ENCODE measurements at regions not wholly inside any gene's neighbourhood (a gene's known extent, or its start where the extent isn't known, plus 50 kb on each side); places are given as distances from the start of the nearest gene placed in this dataset.

DNA sequence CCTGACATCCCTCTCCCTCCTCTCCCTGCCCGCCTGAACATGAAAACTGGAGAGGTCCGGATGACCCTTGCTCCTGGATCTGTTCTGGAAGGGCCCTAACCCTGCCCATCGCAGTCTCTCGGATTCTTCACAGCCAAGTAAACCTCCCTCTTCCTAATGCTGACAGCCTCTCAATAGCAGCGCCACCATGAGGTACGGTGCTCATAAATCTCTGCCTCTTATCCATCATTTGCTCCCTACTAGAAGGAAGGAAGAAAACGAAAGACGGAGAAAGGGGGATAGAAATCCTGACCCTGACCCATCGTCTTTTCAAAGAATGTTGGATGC lies 257.9 kb downstream of the BCL11A start:
- no peak for DNase-seq (ENCODE audit: low read depth in 2 of 2)

DNA sequence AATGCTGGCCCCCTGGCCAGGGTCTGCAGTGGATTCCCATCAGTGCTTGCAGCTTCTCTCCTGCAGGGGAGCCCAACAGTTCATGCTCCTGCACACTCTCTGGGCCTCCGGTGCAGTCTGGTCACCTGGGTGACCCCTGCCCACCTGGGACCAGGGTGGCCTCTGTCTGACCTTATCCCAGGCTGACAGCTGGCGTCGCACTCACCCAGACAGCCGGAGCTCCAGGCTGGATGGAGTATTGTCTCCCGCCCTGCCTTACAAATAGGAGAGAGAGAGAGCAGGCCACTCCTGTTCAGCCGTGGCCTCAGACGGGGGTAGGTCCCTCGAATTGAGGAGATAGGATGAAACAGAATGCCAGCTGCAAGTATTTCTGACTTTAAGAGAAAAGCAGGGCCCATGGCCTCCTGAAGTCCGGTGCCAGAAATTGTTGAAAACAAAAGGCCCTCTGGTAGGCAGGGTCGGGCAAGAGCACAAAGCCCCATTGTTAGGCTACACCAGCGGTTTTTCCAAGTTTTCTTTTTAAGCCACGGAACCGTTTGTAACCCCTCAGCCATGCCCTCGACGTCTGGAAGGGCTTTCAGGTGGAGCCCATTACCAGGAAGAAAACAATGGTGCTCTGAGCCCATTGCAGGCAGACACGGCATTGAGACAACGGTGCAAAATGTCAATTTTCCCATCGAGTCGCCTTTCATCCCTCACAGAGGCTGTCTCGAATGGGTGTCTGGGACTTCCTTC lies 258.4 kb downstream of the BCL11A start:
- no peak for DNase-seq (ENCODE audit: low read depth in 2 of 2)

DNA sequence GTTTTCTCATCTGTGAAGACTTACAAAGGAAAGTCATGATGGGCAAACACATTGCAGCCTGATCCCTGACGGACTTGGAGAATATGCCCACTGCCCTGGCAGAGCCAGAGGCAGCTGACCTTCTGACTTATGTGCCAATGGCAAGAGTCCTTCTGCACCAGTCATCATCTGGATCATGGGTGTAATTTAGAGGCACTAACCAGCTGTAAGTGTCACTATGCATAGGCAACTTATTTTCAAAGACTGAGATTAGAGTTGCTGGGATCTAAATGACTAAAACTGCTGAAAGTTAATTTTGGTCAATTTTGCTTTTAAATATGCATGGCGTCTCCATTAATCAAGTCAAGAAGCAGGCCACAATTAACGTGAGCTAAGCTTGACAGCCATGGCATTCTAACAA lies 261.2 kb downstream of the BCL11A start:
- no peak for DNase-seq (ENCODE audit: low read depth in 2 of 2)

DNA sequence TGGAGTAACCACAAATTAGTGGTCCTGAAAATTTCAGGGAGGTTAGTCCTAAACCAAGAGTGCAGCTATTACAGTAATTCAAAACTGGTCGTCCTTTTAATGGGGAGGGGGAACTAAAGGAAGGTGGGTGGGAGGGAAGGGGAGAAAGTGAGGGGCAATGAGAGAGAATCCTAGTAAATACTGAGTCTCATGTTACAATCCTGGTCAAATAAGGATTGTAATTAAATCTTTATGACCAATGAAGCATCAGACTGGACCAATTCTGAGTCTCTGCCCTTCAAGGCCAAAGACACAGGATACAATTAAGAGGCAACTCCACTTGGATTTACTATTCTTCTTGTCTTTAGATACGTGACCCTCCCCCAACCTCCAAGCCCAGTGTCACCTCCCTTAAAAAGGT lies 262.9 kb downstream of the BCL11A start:
- no peak for DNase-seq (ENCODE audit: low read depth in 2 of 2)

DNA sequence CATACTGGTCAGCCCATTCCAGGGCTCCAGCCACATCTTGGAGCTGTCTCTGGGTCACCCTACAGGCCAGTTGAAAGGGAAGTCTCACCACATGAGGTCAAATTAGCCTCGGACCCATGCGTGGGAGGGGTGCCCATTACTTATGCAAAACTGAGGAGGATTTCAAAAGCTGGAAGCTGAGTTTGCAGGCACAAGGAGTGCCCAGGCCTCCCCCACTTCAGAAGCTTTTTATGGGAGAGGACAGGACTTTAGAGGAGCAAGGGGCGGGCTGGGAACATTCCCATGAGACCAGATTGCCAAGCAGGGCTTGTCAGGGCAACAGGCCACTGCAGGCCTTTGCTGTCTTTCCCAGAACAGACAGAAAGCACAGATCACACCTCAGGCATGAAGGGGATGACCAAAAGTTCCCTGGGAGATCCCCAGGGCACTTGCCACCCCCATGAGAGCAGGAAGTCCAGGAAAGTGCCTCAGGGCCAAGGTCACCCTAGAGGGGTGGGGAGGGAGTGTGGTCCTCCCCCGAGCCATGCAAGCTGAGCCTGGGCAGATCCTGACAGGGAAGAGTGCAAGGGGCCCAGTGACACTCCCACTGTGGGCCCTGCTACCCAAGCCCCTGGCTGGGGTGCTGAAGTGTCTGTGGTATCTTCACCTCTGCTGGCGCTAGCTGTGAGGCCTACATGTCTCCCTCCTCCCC lies 267.7 kb downstream of the BCL11A start:
- no peak for DNase-seq (ENCODE audit: low read depth in 2 of 2)

DNA sequence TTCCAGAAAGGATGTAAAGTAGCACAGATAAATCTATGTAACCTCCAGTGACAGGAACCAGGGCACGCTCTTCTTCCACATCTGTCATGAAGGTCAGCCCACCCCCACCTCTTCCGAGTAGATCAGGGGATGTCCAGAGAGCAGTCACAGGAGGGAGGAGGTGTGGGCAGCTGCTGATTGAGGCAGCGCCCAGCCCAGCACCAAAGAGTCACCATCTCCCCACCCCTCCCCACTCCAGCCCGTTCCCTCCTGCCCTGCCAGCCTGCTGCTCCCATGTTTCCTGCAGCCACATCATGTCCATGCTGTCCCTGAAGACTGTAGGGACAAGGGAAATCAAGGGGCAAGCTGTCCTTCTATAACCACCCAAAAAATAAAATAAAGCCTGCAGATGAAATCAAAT lies 269.8 kb downstream of the BCL11A start:
- DNase-seq (ENCODE audit: low read depth in 2 of 2): no peak

DNA sequence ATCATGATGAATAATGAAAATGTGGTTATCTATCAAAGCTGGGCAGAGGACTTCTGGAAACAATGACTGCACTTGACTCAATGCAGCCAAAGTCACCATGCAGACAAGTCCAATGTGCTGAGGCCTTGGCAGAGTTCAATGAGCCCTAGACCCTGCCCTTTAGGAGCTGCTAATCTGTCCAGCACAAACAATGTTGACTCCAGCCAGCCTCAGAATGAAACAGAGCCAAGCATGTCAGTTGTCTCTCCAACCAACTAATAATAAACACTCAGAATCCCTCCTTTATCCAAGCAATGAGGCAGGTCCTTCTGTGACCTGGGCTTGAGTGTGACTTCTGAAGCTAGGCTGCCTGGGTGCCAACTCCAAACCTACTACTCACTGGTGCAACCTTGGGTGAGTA lies 270.6 kb downstream of the BCL11A start:
- no peak for DNase-seq (ENCODE audit: low read depth in 2 of 2)

DNA sequence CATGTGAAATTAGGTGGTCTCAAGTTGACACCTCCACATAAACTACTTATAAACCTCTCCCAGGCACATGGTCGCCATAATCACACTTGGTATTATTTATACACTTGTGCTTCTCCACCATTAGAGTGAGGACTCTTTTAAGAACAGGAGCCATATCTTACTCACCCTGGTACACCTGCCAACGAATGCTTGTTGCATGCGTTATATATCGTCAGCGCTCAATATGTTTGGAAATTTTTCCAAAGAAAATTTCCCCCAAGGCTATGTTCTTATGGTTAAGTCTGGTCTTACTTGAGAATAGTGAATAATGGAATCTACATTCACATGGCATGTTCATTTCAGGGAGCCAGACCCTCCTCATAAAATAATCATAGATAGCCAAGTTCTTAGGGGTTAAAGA lies 271.7 kb downstream of the BCL11A start:
- DNase-seq (ENCODE audit: low read depth in 2 of 2): no peak

DNA sequence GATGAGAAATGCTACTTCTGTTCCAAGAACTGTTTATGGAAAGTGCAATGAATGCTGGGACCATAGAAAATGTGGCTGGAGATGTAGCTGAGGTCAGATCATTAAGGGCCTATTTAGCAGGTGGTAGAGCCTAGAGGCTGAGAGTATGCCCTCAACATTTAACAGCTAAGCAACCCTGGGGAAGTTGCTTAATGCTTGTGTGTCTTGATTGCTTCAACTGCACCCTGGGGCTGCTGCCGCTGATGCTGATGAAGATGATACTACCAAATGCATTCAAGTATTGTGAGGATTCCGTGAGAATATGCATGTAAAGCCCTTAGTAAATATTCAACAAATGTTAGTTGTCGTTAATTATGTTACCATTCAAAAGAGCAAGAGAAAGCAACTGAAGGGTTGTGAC lies 273.2 kb downstream of the BCL11A start:
- DNase-seq (ENCODE audit: low read depth in 2 of 2): no peak

DNA sequence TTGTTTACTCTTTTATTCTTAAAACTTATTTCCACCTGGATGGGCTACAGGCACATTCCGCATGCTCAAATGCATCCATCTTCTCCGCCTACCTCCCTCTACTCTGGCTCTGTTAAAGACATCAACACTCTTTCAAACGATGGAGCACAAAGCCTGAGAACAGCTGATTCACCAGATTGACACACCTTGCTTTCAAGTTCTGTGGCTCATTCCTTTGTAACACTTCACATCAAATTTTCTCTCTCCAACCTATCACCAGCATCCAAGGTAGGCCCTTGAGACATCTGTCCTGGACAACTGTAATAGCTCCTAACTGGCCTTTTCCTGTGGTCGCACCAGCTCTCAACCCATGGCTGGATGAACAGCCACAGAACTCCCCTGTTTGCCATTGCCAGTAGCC lies 274.5 kb downstream of the BCL11A start:
- no peak for DNase-seq (ENCODE audit: low read depth in 2 of 2)

DNA sequence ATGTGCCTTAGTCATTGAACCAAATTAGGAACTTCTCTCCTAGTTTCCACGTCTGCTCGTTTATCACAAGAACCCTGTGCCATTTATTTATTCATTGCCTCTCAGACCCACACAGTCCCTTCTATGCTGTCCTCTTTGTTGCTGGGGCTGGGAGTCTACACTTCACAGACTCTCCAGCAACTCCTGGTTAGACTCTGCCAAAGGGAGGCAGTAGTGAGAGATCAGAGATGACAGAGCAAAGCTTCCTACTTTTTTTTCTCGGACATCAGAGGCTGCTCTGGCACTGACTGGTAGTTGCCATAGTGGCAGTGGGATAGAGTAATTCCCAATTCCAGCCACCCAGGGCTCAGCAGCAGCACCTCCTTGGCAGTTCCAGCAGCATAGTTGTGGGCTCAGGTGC lies 277.5 kb downstream of the BCL11A start:
- DNase-seq (ENCODE audit: low read depth in 2 of 2): no peak

DNA sequence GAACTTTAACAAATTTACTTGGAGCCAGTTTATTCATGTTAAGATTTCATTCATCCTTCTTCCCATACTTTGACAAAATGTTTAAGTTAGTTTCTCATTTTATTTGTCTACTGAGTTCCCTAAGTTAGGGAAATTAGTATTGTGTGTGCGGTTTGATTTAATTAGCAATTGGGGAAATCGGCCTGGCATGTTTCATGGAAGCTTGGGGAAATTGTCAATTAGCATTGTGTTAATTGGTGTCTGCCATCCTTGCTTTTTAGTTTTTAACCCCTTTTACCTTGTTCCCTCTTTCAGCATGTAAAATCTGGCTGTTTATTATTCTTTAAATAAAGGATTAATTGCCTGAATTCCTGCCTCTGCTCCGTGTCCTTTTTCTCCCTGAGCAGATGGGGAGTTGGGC lies 279.6 kb downstream of the BCL11A start:
- no peak for DNase-seq (ENCODE audit: low read depth in 2 of 2)

DNA sequence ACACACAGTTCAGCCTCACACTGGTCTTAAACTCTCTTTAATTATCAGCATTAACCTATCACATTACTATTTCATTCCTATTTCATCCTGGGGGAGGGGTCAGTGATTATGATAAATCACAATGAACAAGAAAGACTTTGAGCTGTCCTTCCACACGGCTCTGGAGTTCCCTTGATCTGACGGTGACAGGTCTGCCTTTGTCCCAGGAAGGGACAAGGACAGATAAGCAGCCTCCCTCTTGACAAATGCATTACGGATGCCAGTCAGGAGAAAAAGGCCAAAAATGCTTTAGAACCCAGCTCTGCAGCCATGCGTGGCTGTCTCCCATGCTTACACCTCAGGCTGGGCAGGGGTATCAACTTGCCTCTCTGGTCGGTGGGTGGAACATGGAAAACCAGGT lies 281.7 kb downstream of the BCL11A start:
- DNase-seq (ENCODE audit: low read depth in 2 of 2): no peak

DNA sequence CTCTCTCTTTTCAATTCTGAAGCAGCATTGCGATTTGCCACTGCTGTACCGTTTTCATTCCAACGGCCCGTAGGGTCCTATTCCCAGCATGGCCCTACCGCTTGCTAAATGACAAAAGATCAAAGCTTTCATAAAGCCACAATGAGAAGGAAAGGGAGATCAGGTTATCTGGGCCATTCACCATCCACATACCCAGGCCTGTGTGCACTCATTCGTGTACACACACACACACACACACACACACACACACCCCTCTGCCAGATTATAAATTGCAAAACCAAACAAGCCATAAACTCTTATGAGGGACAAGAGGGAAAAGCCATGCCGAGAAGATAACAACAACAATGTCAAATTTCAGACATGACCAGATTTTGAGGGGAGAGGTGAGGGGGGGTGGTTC lies 282.3 kb downstream of the BCL11A start:
- DNase-seq (ENCODE audit: low read depth in 2 of 2): no peak

DNA sequence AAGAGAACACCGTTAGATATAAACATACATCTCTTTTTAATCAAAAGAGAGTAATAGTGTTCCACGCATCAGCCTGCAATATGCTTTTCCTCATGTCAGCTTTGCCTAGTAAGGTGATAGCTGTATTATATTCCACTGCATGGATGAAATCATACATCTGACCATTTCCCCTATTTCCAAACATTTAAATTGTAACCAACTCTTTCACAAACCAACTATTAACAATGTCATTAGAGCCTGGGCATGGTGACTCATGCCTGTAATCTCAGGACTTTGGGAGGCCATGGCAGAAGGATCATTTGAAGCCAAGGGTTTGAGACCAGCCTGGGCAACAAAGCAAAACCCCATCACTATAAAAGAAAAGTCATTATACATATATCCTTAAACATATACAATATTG lies 284.8 kb downstream of the BCL11A start:
- DNase-seq (ENCODE audit: low read depth in 2 of 2): no peak

DNA sequence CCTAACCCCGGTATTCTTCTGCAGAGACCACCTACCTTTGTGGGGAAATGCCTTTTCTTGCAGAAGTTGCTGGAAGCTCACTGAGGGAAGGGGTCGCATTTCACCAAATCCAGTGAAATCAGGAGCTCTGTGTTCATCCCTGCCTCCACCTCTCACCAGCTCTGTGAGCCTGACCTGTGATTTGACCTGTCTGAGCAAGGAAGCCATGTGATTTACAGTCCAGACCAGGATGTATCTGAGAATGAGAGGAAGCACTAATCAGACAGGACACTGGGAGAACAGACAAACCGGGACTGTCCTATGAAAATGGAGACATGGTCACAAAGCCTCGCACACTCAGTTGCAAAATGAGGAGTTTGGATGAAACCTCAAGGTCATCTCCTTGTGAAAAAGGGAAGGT lies 285.4 kb downstream of the BCL11A start:
- DNase-seq (ENCODE audit: low read depth in 2 of 2): no peak

DNA sequence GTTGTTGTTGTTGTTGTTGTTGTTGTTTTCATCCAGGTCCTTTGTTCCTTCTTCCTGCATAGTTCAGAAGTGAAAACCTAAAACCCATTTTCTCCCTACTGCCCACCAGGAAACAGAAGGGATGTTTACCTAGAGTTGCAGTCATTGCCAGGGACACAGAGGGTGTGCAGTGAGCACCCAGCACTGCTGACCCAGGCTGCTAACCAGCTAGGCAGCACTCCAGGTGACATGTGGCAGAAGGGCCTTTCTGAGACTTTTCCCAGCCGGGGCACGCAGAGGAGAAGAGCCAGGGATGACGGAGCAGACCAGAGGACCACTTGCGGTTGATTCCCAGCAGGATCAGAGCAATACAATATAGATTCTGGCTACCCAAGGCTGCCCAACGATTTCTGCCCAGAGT lies 286.3 kb downstream of the BCL11A start:
- no peak for DNase-seq (ENCODE audit: low read depth in 2 of 2)

DNA sequence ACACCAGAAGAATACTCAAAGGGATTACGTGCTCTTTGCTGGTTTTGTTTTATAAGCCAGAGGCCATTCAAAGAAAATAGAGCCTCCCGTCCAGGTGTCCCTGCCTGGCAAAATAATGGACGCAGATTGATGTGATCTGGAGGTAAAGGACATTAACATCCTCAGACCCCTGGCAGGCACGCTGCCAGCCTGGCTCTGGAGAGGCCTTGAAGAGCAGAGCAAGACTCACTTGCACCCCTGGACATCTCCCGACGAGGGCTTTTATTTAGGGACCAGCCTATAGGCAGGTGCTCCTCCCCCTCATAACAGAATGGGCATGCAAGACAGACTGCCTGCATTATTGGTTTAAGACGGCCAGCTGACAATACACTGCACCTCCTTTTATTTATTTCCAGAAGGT lies 291.3 kb downstream of the BCL11A start:
- no peak for DNase-seq (ENCODE audit: low read depth in 2 of 2)

DNA sequence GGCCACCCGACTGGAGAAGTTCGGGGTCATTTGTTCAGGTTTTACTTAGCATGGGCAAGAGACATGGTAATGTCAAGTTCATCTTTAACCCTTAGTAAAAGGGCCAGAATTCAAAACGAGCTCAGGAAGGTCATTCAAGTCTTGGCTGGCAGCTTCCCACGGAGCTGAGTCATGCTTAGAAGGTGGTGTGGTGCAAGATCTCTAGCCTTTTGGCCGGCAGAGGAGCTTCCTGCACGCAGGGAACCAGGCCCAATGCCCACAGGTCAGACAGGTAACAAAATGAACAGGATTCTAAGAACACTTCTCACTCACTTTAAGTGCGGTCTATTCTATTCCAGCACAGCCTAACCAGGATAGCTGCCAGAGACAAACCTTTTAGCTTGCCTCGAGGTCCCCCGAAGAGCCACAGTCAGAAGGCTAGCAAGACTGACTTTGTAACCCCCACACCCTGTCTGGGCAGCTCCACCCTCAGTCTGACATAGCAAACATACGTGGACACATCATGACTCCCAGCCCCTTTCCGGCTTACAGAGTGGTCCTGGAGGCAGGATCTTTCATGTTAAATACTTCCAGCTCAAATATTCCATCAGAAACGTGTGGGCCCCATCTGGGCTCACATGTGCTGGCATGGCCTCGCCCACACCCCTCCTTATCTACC lies 292.7 kb downstream of the BCL11A start:
- DNase-seq (ENCODE audit: low read depth in 2 of 2): no peak

DNA sequence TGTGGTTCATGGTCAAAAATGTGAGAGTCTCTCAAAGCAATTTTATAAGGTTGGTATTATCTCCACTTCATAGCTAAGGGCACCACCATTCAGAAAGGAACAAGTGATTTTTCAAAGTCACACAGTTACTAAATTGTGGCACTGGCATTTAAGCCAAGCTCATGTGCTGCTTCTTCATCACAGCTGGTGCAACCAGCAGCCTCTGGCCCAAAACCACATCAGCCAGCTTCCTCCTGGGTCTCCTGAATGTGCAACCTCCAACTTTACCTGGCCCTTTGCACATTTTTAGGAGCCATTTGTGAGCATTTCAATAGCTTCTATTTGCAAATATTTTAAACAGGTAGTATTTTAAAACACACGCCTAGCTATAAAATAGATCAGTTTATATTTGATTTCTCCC lies 293.7 kb downstream of the BCL11A start:
- no peak for DNase-seq (ENCODE audit: low read depth in 2 of 2)

DNA sequence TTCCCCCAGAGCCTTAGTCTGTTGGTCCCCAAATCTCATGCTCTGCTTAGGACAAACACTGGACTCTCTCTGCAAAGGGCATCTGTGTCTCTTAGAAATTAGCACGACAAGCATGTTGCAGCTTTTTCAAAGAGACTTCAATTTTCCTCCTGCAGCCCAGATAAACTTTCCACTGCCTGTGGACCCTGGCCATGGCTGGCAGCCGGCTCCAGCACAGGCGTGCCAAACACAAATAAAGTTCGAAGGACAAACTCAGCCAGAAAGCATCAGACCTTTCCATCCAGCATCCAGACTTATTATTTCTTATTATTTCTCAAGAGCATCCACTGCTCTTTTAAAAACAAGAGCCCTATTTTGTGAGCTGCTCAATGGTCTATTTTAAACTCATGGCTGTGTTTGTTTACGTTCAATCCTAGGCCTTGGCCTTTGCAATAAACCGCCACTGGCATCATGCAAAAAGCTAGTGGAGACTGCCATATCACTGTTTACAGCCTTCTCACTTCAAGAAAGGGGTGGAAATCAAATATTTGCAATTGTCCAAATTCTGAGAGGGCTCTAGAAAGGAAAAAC lies 300.8 kb downstream of the BCL11A start:
- DNase-seq (ENCODE audit: low read depth in 2 of 2): no peak

DNA sequence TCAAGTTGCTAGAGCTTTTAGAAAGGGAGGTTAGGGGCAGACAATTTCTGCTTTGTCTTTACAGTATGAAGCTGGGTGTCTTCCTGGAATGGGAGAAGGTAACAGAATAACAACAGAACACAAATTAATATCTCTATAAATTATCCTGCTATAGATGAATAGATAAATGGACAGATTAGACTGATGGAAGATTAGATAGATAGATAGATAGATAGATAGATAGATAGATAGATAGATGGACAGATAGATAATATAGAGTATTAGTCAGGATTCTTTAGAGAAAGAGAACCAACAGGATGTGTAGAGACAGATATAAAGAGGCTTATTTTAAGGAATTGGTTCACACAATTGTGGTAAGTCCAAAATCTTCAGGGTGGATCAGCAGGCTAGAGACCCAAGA lies 302.2 kb downstream of the BCL11A start:
- DNase-seq (ENCODE audit: low read depth in 2 of 2): no peak

DNA sequence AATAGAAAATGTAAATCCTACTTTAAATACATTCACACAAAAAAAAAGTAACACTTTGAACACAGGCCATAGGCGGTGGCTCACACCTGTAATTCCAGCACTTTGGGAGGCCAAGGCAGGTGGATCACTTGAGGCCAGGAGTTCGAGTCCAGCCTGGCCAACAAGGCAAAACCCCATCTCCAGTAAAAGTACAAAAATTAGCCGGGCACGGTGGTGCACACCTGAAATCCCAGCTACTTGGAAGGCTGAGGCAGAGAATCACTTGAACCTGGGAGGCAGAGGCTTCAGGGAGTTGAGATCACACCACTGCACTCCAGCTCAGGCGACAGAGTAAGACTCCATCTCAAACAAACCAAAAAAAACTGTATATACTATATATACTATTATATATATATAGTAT lies 303.6 kb downstream of the BCL11A start:
- no peak for DNase-seq (ENCODE audit: low read depth in 2 of 2)

All from fibroblast of skin of left quadriceps (primary cell).